GM23338 (cell line): ENCODE measurements at regions not wholly inside any gene's neighbourhood (a gene's known extent, or its start where the extent isn't known, plus 50 kb on each side); places are given as distances from the start of the nearest gene placed in this dataset.
"Not testable (repeated sequence)": the region's sequence is repeated elsewhere in the genome, so short reads cannot be mapped to it uniquely, and the experiment has no call there.

Experiments used
- ATAC-seq: fragments of 200-7000 bp; cut with Tn5 transposase; 3 replicates; pipeline ENCODE4 v1.9.1; 2020
- DNase-seq: peaks from one replicate; pipeline ENCODE4 v3.0.0-alpha.2; 2015; ENCODE audit warnings: low spot score
- H2AFZ ChIP-seq: fragments of 200-600 bp; sonication (generic); 2 replicates; pipeline ENCODE4 v1.8.0; 2016; ENCODE audit warnings: antibody characterized with exemption, mild to moderate bottlenecking, moderate library complexity
- H3F3A ChIP-seq: fragments of 200-600 bp; sonication (generic); replicated peaks from 2 replicates; pipeline ENCODE4 v1.8.0; 2017; ENCODE audit warnings: antibody characterized with exemption, mixed run types, low read depth
- H3K27ac ChIP-seq: fragments of 200-600 bp; sonication (generic); 2 replicates; pipeline ENCODE4 v1.6.1; 2016; ENCODE audit warnings: low read depth
- H3K27me3 ChIP-seq: fragments of 200-600 bp; sonication (generic); 2 replicates; pipeline ENCODE4 v1.8.0; 2016; ENCODE audit warnings: mild to moderate bottlenecking, mixed run types, moderate library complexity; ENCODE audit not compliant: insufficient read depth
- H3K36me3 ChIP-seq: fragments of 200-600 bp; sonication (generic); 2 replicates; pipeline ENCODE4 v1.8.0; 2016; ENCODE audit warnings: mild to moderate bottlenecking; ENCODE audit not compliant: insufficient read depth
- H3K4me1 ChIP-seq: fragments of 200-600 bp; sonication (generic); 2 replicates; pipeline ENCODE4 v1.8.0; 2016; ENCODE audit warnings: mild to moderate bottlenecking, moderate library complexity; ENCODE audit not compliant: insufficient read depth
- H3K4me2 ChIP-seq: fragments of 200-600 bp; sonication (generic); 2 replicates; pipeline ENCODE4 v1.7.1; 2017; ENCODE audit warnings: mixed run types
- H3K4me3 ChIP-seq: fragments of 200-600 bp; sonication (generic); 2 replicates; pipeline ENCODE4 v1.6.1; 2016; ENCODE audit warnings: mixed run types
- H3K79me2 ChIP-seq: fragments of 200-600 bp; sonication (generic); replicated peaks from 2 replicates; pipeline ENCODE4 v1.8.0; 2017; ENCODE audit warnings: mild to moderate bottlenecking; ENCODE audit not compliant: insufficient read depth
- H3K9me2 ChIP-seq: fragments of 200-600 bp; sonication (generic); 2 replicates; pipeline ENCODE4 v1.8.0; 2017; ENCODE audit not compliant: insufficient read depth
- H4K20me1 ChIP-seq: fragments of 200-600 bp; sonication (generic); replicated peaks from 2 replicates; pipeline ENCODE4 v1.8.0; 2017; ENCODE audit warnings: mild to moderate bottlenecking; ENCODE audit not compliant: insufficient read depth
- H3K27ac Mint-ChIP-seq: 2 replicates; pipeline ENCODE4 v1.8.0; 2020; ENCODE audit warnings: inconsistent platforms, mild to moderate bottlenecking, moderate library complexity, mixed read lengths
- H3K27me3 Mint-ChIP-seq: 3 replicates; pipeline ENCODE4 v1.8.0; 2022; ENCODE audit warnings: low read depth, mild to moderate bottlenecking, moderate library complexity, mixed read lengths, inconsistent platforms; ENCODE audit not compliant: insufficient read depth, poor library complexity
- H3K36me3 Mint-ChIP-seq: 3 replicates; pipeline ENCODE4 v1.8.0; 2021; ENCODE audit warnings: low read depth, mild to moderate bottlenecking, inconsistent platforms, moderate library complexity, mixed read lengths
- H3K4me1 Mint-ChIP-seq: 3 replicates; pipeline ENCODE4 v1.8.0; 2020; ENCODE audit warnings: mild to moderate bottlenecking, inconsistent platforms, mixed read lengths
- H3K4me3 Mint-ChIP-seq: 3 replicates; pipeline ENCODE4 v1.8.0; 2021; ENCODE audit warnings: moderate library complexity, mild to moderate bottlenecking, inconsistent platforms, mixed read lengths
- H3K9me3 Mint-ChIP-seq: 3 replicates; pipeline ENCODE4 v1.8.0; 2020; ENCODE audit warnings: moderate library complexity, mild to moderate bottlenecking, inconsistent platforms, mixed read lengths
- CREB1 ChIP-seq: fragments of 250-450 bp; sonication (Bioruptor Pico); IDR thresholded peaks from 2 replicates; pipeline ENCODE4 v1.5.0; 2020; ENCODE audit warnings: low read depth, mild to moderate bottlenecking, moderate library complexity
- CTCF ChIP-seq, 2 experiments: fragments of 200-600 bp in 1 of 2; sonication (generic) in 1 of 2; conservative IDR thresholded peaks; 2 replicates each; pipeline versions ENCODE4 v1.5.1 to v1.6.1; 2016 to 2017; ENCODE audit warnings: antibody characterized with exemption in 2 of 2, low read depth in 2 of 2, mild to moderate bottlenecking in 2 of 2, moderate library complexity in 1 of 2
- ETS1 ChIP-seq: IDR thresholded peaks from 2 replicates; pipeline ENCODE4 v1.6.1; 2016; ENCODE audit warnings: antibody characterized with exemption
- EZH2 ChIP-seq: fragments of 200-600 bp; sonication (generic); IDR thresholded peaks from one replicate; pipeline ENCODE4 v1.8.0; 2017; ENCODE audit warnings: antibody characterized with exemption, mild to moderate bottlenecking, low read depth; ENCODE audit not compliant: unreplicated experiment
- JUNB ChIP-seq: IDR thresholded peaks from one replicate; pipeline ENCODE4 v1.6.1; 2016; ENCODE audit warnings: antibody characterized with exemption; ENCODE audit not compliant: unreplicated experiment
- NANOG ChIP-seq: IDR thresholded peaks from 2 replicates; pipeline ENCODE4 v1.6.1; 2016; ENCODE audit warnings: antibody characterized with exemption, borderline replicate concordance
- POLR2AphosphoS5 ChIP-seq: IDR thresholded peaks from 2 replicates; pipeline ENCODE4 v1.6.1; 2016; ENCODE audit warnings: antibody characterized with exemption, low read depth
- STAT1 ChIP-seq: IDR thresholded peaks from one replicate; pipeline ENCODE4 v1.6.1; 2016; ENCODE audit warnings: antibody characterized with exemption; ENCODE audit not compliant: unreplicated experiment
- ZNF331 ChIP-seq: fragments of 250-450 bp; sonication (Bioruptor Pico); IDR thresholded peaks from 2 replicates; pipeline ENCODE4 v1.5.0; 2020; ENCODE audit warnings: low read depth, mild to moderate bottlenecking, moderate library complexity

- DNase-seq, H4K20me1 ChIP-seq, H3K4me3 Mint-ChIP-seq, H3K4me3 ChIP-seq, H3K27me3 ChIP-seq, H3F3A ChIP-seq, H2AFZ ChIP-seq, H3K27ac Mint-ChIP-seq, ATAC-seq, H3K27me3 Mint-ChIP-seq, H3K27ac ChIP-seq, H3K36me3 Mint-ChIP-seq, H3K36me3 ChIP-seq, H3K79me2 ChIP-seq, H3K4me2 ChIP-seq, H3K4me1 ChIP-seq, H3K4me1 Mint-ChIP-seq, H3K9me2 ChIP-seq: not testable (repeated sequence)
- H3K9me3 Mint-ChIP-seq: peaks cover 14% of the 10 kb centered on the region; the same call in 2 of the 3 replicates
Measured at GRCh38 chr12:67900418-67900817, 88.8 kb upstream of the IFNG-AS1 start.

GRCh38 chr12:67909091-67909531, 80.1 kb upstream of the IFNG-AS1 start:
- H3K27me3 ChIP-seq: no peaks in the 10 kb centered on the region
- no peaks in the 10 kb centered on the region; the same call in 1 of the 2 replicates for H4K20me1 ChIP-seq
- H3K4me1 ChIP-seq: no peaks in the 10 kb centered on the region
- no peaks in the 10 kb centered on the region for H3F3A ChIP-seq
- H2AFZ ChIP-seq: no peak overlapping the region
- H3K4me2 ChIP-seq: no peak overlapping the region
- no peaks in the 10 kb centered on the region; the same call in 1 of the 2 replicates for H3K9me2 ChIP-seq
- no peak overlapping the region for H3K4me3 ChIP-seq
- DNase-seq (no peak), ATAC-seq (no peak)
- H3K79me2 ChIP-seq: no peaks in the 10 kb centered on the region
- Mint-ChIP-seq H3K9me3 (0 out of 3 replicates have a peak, but pooled peaks cover 3% of the 10 kb centered on the region), H3K27ac (no peak overlapping the region), H3K36me3 (no peaks in the 10 kb centered on the region; the same call in 2 of the 3 replicates), H3K27me3 (no peaks in the 10 kb centered on the region), H3K4me3 (no peak overlapping the region), H3K4me1 (no peaks in the 10 kb centered on the region)
- no peaks in the 10 kb centered on the region for H3K36me3 ChIP-seq
- TF ChIP-seq CREB1 (CRISPR knock-in tag) (no peak), EZH2 (no peak), ETS1 (no peak), CTCF (conservative IDR thresholded peaks at IDR 0.05; ENCODE audit: low read depth in 2 of 2) (no peak), JUNB (no peak), STAT1 (no peak), NANOG (no peak), ZNF331 (CRISPR knock-in tag) (no peak), POLR2AphosphoS5 (no peak)
- H3K27ac ChIP-seq: no peak overlapping the region
